GM21737 (cell line): ENCODE measurements at regions not wholly inside any gene's neighbourhood (a gene's known extent, or its start where the extent isn't known, plus 50 kb on each side); places are given as distances from the start of the nearest gene placed in this dataset.
"Not testable (repeated sequence)": the region's sequence is repeated elsewhere in the genome, so short reads cannot be mapped to it uniquely, and the experiment has no call there.

ENCODE experiments used
- ATAC-seq: cut with Tn5 transposase; IDR thresholded peaks from one replicate; pipeline ENCODE4 v1.9.1; 2021; ENCODE audit warnings: mild to moderate bottlenecking, moderate library complexity; ENCODE audit not compliant: unreplicated experiment

- ATAC-seq: no peak
These were observed 364.8 kb downstream of the RPS6KC1 start for GRCh38 chr1:213415691-213416380.

- ATAC-seq: no peak
These were observed 365.6 kb downstream of the RPS6KC1 start for GRCh38 chr1:213416461-213417224.

- no peak for ATAC-seq
These were observed 366.3 kb downstream of the RPS6KC1 start for GRCh38 chr1:213417225-213417820.

DNA sequence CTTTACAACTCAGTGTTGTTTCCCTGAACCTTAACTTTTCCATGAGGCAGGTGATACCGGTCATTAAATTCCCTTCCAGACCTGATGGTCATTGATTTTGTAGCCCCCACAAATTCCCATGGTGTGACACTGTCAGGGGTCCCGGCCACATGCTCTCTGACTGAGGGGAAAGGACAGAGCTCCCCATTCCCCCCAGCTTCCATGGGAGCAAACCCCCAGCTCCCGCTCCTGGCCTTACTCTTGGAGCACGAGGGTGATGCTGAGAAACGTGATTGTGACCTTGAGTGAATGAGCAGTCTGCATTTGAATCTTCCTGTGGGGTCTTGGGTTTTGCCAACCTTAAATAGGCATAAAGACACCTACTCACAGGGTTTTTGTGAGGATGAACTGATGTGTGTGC lies 366.8 kb downstream of the RPS6KC1 start:
- no peak for ATAC-seq

DNA sequence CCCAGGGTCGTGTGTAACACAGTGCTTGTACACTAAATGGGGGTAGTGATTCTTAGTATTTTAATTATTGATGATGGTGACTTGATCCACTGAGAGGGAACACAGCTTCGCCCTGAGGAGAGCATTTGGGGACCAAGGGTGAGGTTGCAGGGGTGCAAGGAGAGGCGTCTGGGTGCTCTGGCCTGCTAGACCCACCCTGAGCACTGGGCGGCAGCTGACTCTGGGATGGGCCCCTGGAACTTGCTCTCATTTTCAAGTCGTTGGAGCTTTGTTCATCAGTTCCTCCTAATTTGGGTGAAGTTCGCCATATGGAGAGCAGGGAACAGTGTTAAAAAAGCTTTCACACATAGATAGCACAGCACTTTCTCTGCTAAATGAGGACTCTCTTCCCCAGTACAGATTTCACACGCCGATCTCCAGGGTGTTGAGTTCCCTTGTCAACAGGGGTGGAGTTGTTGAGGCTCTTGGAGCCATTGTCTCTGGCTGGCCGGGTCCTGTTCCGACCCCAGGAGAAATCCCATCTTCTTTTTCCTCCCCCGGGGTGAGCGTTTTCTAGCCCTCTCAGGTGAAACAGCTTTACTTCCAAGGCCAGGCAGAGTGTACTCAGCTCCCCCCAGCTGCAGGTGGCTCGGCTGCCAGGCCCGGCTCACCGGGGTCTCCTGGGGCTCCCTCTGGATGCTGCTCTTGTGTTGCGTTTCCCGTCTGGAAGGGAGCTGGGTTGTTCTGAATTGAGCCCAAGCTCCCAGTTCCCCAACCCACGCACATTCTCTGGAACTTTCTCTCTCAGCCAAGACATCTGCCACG lies 367.4 kb downstream of the RPS6KC1 start:
- ATAC-seq: no peak

- ATAC-seq: no peak
These were observed 368.5 kb downstream of the RPS6KC1 start for GRCh38 chr1:213419401-213420030.

GRCh38 chr1:213421178-213421577 lies 370.1 kb downstream of the RPS6KC1 start:
- ATAC-seq: not testable (repeated sequence)

GRCh38 chr1:213423041-213423440 lies 372.0 kb downstream of the RPS6KC1 start:
- ATAC-seq: no peak

- no peak for ATAC-seq
These were observed 372.6 kb downstream of the RPS6KC1 start for GRCh38 chr1:213423605-213424004.

- ATAC-seq: no peak
These were observed 374.5 kb downstream of the RPS6KC1 start for GRCh38 chr1:213425376-213426030.

- ATAC-seq: no peak
These were observed 378.6 kb downstream of the RPS6KC1 start for GRCh38 chr1:213429642-213430041.

GRCh38 chr1:213435715-213436114 lies 384.7 kb downstream of the RPS6KC1 start:
- ATAC-seq: no peak

- no peak for ATAC-seq
These were observed 387.3 kb downstream of the RPS6KC1 start for GRCh38 chr1:213438339-213438738.

DNA sequence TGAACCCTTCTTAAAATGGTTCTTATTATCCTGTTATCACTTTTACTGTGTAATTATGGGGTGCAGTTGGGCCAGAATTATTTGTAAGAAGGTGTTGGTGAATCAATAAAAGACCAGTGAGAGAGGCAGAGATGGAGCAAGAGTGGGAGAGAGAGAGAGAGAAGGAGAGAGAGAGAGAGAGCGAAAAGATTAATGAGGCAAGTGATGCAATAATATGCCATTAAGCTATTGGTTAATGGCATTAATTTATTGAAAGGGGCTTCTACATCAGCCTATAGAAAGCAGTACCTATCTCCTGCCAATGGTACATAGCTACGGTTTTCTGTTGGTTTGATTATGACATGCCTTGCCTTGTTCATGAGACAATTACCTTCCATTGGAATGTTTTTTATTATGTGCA lies 388.7 kb downstream of the RPS6KC1 start:
- ATAC-seq: no peak

GRCh38 chr1:213440766-213441165 lies 389.7 kb downstream of the RPS6KC1 start:
- ATAC-seq: no peak

GRCh38 chr1:213443415-213443814 lies 392.4 kb downstream of the RPS6KC1 start:
- no peak for ATAC-seq

DNA sequence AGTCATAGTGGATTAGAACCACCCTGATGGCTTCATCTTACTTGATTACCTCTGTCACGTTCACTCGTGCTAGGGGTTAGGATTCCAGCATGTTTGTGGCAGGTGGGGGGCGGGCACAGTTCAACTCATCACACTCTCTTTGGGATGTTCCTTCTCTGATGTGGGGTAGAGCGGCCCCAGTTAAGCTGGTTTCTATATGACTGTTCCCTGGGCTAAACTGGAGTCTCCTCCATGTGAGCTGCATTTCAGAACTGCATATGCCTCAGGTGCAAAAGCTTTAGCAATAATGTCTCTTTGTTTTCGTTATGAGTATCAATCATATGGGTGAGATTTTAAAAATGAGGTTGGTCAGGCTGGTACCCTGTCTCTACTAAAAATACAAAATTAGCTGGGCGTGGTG lies 393.2 kb downstream of the RPS6KC1 start:
- ATAC-seq: no peak

- ATAC-seq: no peak
These were observed 395.5 kb downstream of the RPS6KC1 start for GRCh38 chr1:213446496-213446895.

DNA sequence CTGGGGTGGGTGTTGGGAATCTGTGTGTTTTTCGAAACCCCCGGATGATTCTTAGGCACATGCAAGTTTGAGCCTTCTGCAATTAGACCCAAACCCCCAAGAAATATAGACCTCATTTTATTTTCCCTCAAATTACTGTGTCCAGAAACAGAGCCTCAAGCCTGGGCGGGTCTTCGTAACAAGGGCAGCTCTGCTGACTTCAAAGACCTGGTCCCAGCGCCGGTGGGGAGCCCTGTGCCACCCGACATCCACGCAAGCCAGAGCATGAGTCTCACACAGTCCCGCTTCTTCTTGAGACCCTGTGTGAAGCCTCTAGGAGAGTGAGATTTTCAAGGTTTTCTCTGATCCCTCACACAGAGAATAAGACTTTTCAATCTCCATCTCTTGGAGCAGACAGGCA lies 397.3 kb downstream of the RPS6KC1 start:
- no peak for ATAC-seq

- no peak for ATAC-seq
These were observed 397.7 kb downstream of the RPS6KC1 start for GRCh38 chr1:213448776-213449175.
